ENCODE measurements at regions not wholly inside any gene's neighbourhood (a gene's known extent, or its start where the extent isn't known, plus 50 kb on each side); places are given as distances from the start of the nearest gene placed in this dataset.

GRCh38 chr6:33895296-33895695, 91.5 kb upstream of the MLN start:
- no peak for DNase-seq (ENCODE audit: low read depth, low spot score)
- RAD21 ChIA-PET (ENCODE audit: low non-redundant PET in 1 of 2, low total read pairs in 2 of 2, uncharacterized antibody in 2 of 2, unreplicated experiment in 2 of 2), result no interaction called here
- Histone ChIP-seq H3K9me2 (ENCODE audit: insufficient read depth) (no peaks in the 10 kb centered on the region), H2AFZ (ENCODE audit: low read depth, low read length, poor library complexity, severe bottlenecking) (no peak overlapping the region), H3K4me1 (ENCODE audit: control insufficient read depth in 1 of 2, insufficient read depth in 2 of 2, low read length in 2 of 2) (peaks cover 0 to 5% of the 10 kb centered on the region in 2 experiments; a peak in 1 of 4 replicates), H3K4me2 (ENCODE audit: low read length) (no peak overlapping the region), H3K27me3 (ENCODE audit: insufficient read depth, low read length) (no peaks in the 10 kb centered on the region), H4K20me1 (ENCODE audit: insufficient read depth) (no peaks in the 10 kb centered on the region), H3K27ac (ENCODE audit: low read depth, low read length) (no peak overlapping the region), H3K4me3 (replicated peaks in 1 of 2; ENCODE audit: low read depth in 1 of 2, low read length in 2 of 2) (no peak overlapping the region), H3K9ac (ENCODE audit: low read length) (no peak overlapping the region), H3K9me3 (ENCODE audit: control insufficient read depth in 1 of 2, insufficient read depth in 1 of 2, low read depth in 1 of 2, low read length in 2 of 2) (no peaks in the 10 kb centered on the region), H3K36me3 (ENCODE audit: control insufficient read depth in 1 of 2, insufficient read depth in 2 of 2, low read length in 2 of 2) (no peaks in the 10 kb centered on the region), H3K79me2 (ENCODE audit: insufficient read depth, low read length) (no peaks in the 10 kb centered on the region)
- CTCF ChIA-PET, result no interaction called here
- TF ChIP-seq EGR1 (IDR thresholded peaks at IDR 0.05; ENCODE audit: low read depth) (no peak), POLR2A (IDR thresholded peaks at IDR 0.05; ENCODE audit: borderline replicate concordance, extremely low read depth, insufficient read depth, insufficient read length) (no peak), EZH2 (IDR thresholded peaks at IDR 0.05) (no peak), TCF7L2 (IDR thresholded peaks at IDR 0.05; ENCODE audit: borderline replicate concordance, extremely low read depth, insufficient read depth, insufficient read length) (no peak), POLR2AphosphoS5 (IDR thresholded peaks at IDR 0.05; ENCODE audit: low read depth, low read length) (no peak), ZBTB33 (IDR thresholded peaks at IDR 0.05; ENCODE audit: extremely low read depth, insufficient replicate concordance, low read length) (no peak), ZNF274 (IDR thresholded peaks at IDR 0.05; ENCODE audit: low read depth, low read length) (no peak), SIN3A (IDR thresholded peaks at IDR 0.05; ENCODE audit: low read depth) (no peak), ELF1 (IDR thresholded peaks at IDR 0.05; ENCODE audit: borderline replicate concordance, low read depth) (no peak), SP1 (IDR thresholded peaks at IDR 0.05; ENCODE audit: low read depth) (no peak), EZH2phosphoT487 (IDR thresholded peaks at IDR 0.05; ENCODE audit: borderline replicate concordance) (no peak), CBX3 (IDR thresholded peaks at IDR 0.05; ENCODE audit: low read depth) (no peak), FOSL1 (IDR thresholded peaks at IDR 0.05; ENCODE audit: low read depth) (no peak), SRF (IDR thresholded peaks at IDR 0.05; ENCODE audit: low read depth) (no peak), CEBPB (IDR thresholded peaks at IDR 0.05; ENCODE audit: low read depth) (no peak), YY1 (IDR thresholded peaks at IDR 0.05; ENCODE audit: extremely low read depth, insufficient replicate concordance, low read depth, low read length) (no peak), JUND (IDR thresholded peaks at IDR 0.05) (no peak), RAD21 (IDR thresholded peaks at IDR 0.05; ENCODE audit: low read depth) (no peak), ATF3 (IDR thresholded peaks at IDR 0.05) (no peak), ZFX (IDR thresholded peaks at IDR 0.05) (no peak)
- no TSS peak for BruUV-seq (replicated peaks)
- no peak for ATAC-seq
- POLR2A ChIA-PET, result no interaction called here
- intact Hi-C loops (cut with micrococcal nuclease), result no loop called here

All from HCT116 (cell line).